ENCODE measurements at regions not wholly inside any gene's neighbourhood (a gene's known extent, or its start where the extent isn't known, plus 50 kb on each side); places are given as distances from the start of the nearest gene placed in this dataset.

- no peak for ATAC-seq
- H3K27ac ChIP-seq = no peak overlapping the region
- H3K4me2 ChIP-seq = no peak overlapping the region
- ChIA-PET CTCF (no interaction called here), POLR2A (no interaction called here)
- FAIRE-seq = no peak
- WGBS (ENCODE audit: missing lambda C conversion rate) = 43% methylated on average over 7 of the region's 7 CpGs
- no peak overlapping the region for H3K4me3 ChIP-seq
- 0 out of 3 replicates have a peak, but pooled peaks cover 4% of the 10 kb centered on the region for H3K9me3 ChIP-seq
- no peak for DNase-seq (ENCODE audit: low read depth in 1 of 2, low spot score in 1 of 2)
- no peaks in the 10 kb centered on the region for H3K4me1 ChIP-seq
- TF ChIP-seq JUN (IDR thresholded peaks at IDR 0.05) = no peak
- TF ChIP-seq SMC3 (IDR thresholded peaks at IDR 0.05) = no peak
- no peak for TF ChIP-seq RFX5 (IDR thresholded peaks at IDR 0.05)
Measured at GRCh38 chr11:115590254-115590653, 86.0 kb upstream of the CADM1 start.

GRCh38 chr11:115587718-115588342 is 83.6 kb upstream of the CADM1 start:
- POLR2A ChIA-PET = no interaction called here
- 0 out of 3 replicates have a peak, but pooled peaks cover 4% of the 10 kb centered on the region for H3K9me3 ChIP-seq
- no peak overlapping the region for H3K4me3 ChIP-seq
- H3K4me1 ChIP-seq = no peaks in the 10 kb centered on the region
- no peak overlapping the region for H3K27ac ChIP-seq
- 53% methylated on average over 3 of the region's 3 CpGs for WGBS (ENCODE audit: missing lambda C conversion rate)
- FAIRE-seq (no peak), ATAC-seq (no peak), DNase-seq (ENCODE audit: low read depth in 1 of 2, low spot score in 1 of 2) (no peak)
- CTCF ChIA-PET = no interaction called here
- H3K4me2 ChIP-seq = no peak overlapping the region
- peak; percentile 87 for TF ChIP-seq ZFP36 (IDR thresholded peaks at IDR 0.05; ENCODE audit: borderline replicate concordance, partially characterized antibody)
- no peak for TF ChIP-seq BHLHE40 (IDR thresholded peaks at IDR 0.05; ENCODE audit: low read depth, low read length)
- TF ChIP-seq RNF2 (IDR thresholded peaks at IDR 0.05; ENCODE audit: borderline replicate concordance, low read depth) = no peak
- TF ChIP-seq USF2 (IDR thresholded peaks at IDR 0.05) = no peak
- TF ChIP-seq PBX3 (IDR thresholded peaks at IDR 0.05) = no peak

- ChIA-PET POLR2A (no interaction called here), CTCF (no interaction called here)
- Histone ChIP-seq H3K9me3 (0 out of 3 replicates have a peak, but pooled peaks cover 4% of the 10 kb centered on the region), H3K4me3 (no peak overlapping the region), H3K27ac (no peak overlapping the region), H3K4me2 (no peak overlapping the region), H3K4me1 (0 out of 3 replicates have a peak, but pooled peaks cover 3% of the 10 kb centered on the region)
- no peak for FAIRE-seq
- no peak for DNase-seq (ENCODE audit: low read depth in 1 of 2, low spot score in 1 of 2)
- WGBS (ENCODE audit: missing lambda C conversion rate) = 80% methylated on average over 11 of the region's 11 CpGs
- ATAC-seq = no peak
- TF ChIP-seq USF2 (IDR thresholded peaks at IDR 0.05) (no peak), RFX5 (IDR thresholded peaks at IDR 0.05) (no peak), CHD4 (IDR thresholded peaks at IDR 0.05; ENCODE audit: borderline replicate concordance) (no peak), CBX8 (IDR thresholded peaks at IDR 0.05) (no peak), HOXB13 (CRISPR knock-in tag; IDR thresholded peaks at IDR 0.05; ENCODE audit: low read depth) (no peak), CHD2 (IDR thresholded peaks at IDR 0.05; ENCODE audit: low read length, partially characterized antibody) (no peak), REST (IDR thresholded peaks at IDR 0.05) (no peak), SMC3 (IDR thresholded peaks at IDR 0.05) (no peak), BCL3 (IDR thresholded peaks at IDR 0.05) (no peak), MYC (IDR thresholded peaks at IDR 0.05; ENCODE audit: borderline replicate concordance, low read length) (no peak), PHF8 (IDR thresholded peaks at IDR 0.05; ENCODE audit: borderline replicate concordance, low read depth) (no peak), POLR2AphosphoS2 (conservative IDR thresholded peaks at IDR 0.05; ENCODE audit: low read length) (no peak), HOXB5 (CRISPR knock-in tag; IDR thresholded peaks at IDR 0.05) (no peak), ELK1 (IDR thresholded peaks at IDR 0.05; ENCODE audit: low read depth, low read length) (no peak), HOXA7 (CRISPR knock-in tag; IDR thresholded peaks at IDR 0.05) (no peak), HDAC2 (IDR thresholded peaks at IDR 0.05) (no peak)
Measured at GRCh38 chr11:115585361-115586024, 81.3 kb upstream of the CADM1 start.
